ENCODE measurements at regions not wholly inside any gene's neighbourhood (a gene's known extent, or its start where the extent isn't known, plus 50 kb on each side); places are given as distances from the start of the nearest gene placed in this dataset.

GRCh38 chr5:63400079-63400478 is 562.2 kb downstream of the HTR1A start:
- TF ChIP-seq, protein P1, sequence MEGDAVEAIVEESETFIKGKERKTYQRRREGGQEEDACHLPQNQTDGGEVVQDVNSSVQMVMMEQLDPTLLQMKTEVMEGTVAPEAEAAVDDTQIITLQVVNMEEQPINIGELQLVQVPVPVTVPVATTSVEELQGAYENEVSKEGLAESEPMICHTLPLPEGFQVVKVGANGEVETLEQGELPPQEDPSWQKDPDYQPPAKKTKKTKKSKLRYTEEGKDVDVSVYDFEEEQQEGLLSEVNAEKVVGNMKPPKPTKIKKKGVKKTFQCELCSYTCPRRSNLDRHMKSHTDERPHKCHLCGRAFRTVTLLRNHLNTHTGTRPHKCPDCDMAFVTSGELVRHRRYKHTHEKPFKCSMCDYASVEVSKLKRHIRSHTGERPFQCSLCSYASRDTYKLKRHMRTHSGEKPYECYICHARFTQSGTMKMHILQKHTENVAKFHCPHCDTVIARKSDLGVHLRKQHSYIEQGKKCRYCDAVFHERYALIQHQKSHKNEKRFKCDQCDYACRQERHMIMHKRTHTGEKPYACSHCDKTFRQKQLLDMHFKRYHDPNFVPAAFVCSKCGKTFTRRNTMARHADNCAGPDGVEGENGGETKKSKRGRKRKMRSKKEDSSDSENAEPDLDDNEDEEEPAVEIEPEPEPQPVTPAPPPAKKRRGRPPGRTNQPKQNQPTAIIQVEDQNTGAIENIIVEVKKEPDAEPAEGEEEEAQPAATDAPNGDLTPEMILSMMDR (IDR thresholded peaks at IDR 0.05), result no peak
- TF ChIP-seq ZFX (IDR thresholded peaks at IDR 0.05; ENCODE audit: borderline replicate concordance), result no peak

Data from 22Rv1 (cell line).